Left ventricle myocardium inferior (tissue), 1 donor: ENCODE measurements at regions not wholly inside any gene's neighbourhood (a gene's known extent, or its start where the extent isn't known, plus 50 kb on each side); places are given as distances from the start of the nearest gene placed in this dataset.

Experiments
- DNase-seq: peaks from one replicate; pipeline ENCODE4 v3.0.0-alpha.2; 2020
- H3K27ac ChIP-seq: fragments of 200-600 bp; replicated peaks from 2 replicates; pipeline ENCODE4 v1.8.0; 2021
- H3K27me3 ChIP-seq: fragments of 200-600 bp; 2 replicates; pipeline ENCODE4 v1.8.0; 2021; ENCODE audit warnings: low read depth
- H3K36me3 ChIP-seq: fragments of 200-600 bp; 2 replicates; pipeline ENCODE4 v1.8.0; 2021
- H3K4me1 ChIP-seq: fragments of 200-600 bp; 2 replicates; pipeline ENCODE4 v1.8.0; 2021
- H3K4me3 ChIP-seq: fragments of 200-600 bp; 2 replicates; pipeline ENCODE4 v1.8.0; 2021; ENCODE audit warnings: mild to moderate bottlenecking, moderate library complexity
- H3K9me3 ChIP-seq: fragments of 200-600 bp; replicated peaks from 2 replicates; pipeline ENCODE4 v1.8.0; 2021
- CTCF ChIP-seq: fragments of 200-600 bp; IDR thresholded peaks from 2 replicates; pipeline ENCODE4 v1.8.0; 2021; ENCODE audit warnings: antibody characterized with exemption, mild to moderate bottlenecking, borderline replicate concordance
- intact Hi-C: fragments of 100-400 bp; cut with micrococcal nuclease; formaldehyde crosslinking; loops from one replicate; pipeline ENCODE4 v1.11.0; 2022
- donor health status: DM: no; HTN: yes; CAD: no; lungs with severe emphysema.

- no peak overlapping the region for H3K4me3 ChIP-seq
- H3K36me3 ChIP-seq: no peaks in the 10 kb centered on the region
- no peak for TF ChIP-seq CTCF
- no peaks in the 10 kb centered on the region for H3K27me3 ChIP-seq
- DNase-seq: no peak
- intact Hi-C loops: no loop called here
- peaks cover 18% of the 10 kb centered on the region for H3K4me1 ChIP-seq
- no peak overlapping the region for H3K27ac ChIP-seq
- H3K9me3 ChIP-seq: no peaks in the 10 kb centered on the region
Measured at GRCh38 chr14:50007123-50007903, 109.1 kb downstream of the VCPKMT start.

GRCh38 chr14:50008562-50008961 lies 107.8 kb downstream of the VCPKMT start:
- no peak overlapping the region for H3K27ac ChIP-seq
- no peak for DNase-seq
- intact Hi-C loops: no loop called here
- H3K4me1 ChIP-seq: peaks cover 6% of the 10 kb centered on the region
- H3K9me3 ChIP-seq: no peaks in the 10 kb centered on the region
- no peaks in the 10 kb centered on the region for H3K27me3 ChIP-seq
- no peak for TF ChIP-seq CTCF
- no peak overlapping the region for H3K4me3 ChIP-seq
- H3K36me3 ChIP-seq: no peaks in the 10 kb centered on the region

- H3K27me3 ChIP-seq: no peaks in the 10 kb centered on the region
- no peaks in the 10 kb centered on the region for H3K9me3 ChIP-seq
- no peak overlapping the region for H3K4me3 ChIP-seq
- no peak for DNase-seq
- no peak for TF ChIP-seq CTCF
- intact Hi-C loops: no loop called here
- peaks cover 2% of the 10 kb centered on the region for H3K4me1 ChIP-seq
- H3K36me3 ChIP-seq: no peaks in the 10 kb centered on the region
- no peak overlapping the region for H3K27ac ChIP-seq
Measured at GRCh38 chr14:50008974-50009373, 107.4 kb downstream of the VCPKMT start.

GRCh38 chr14:50010752-50011151 lies 105.6 kb downstream of the VCPKMT start:
- no peak for DNase-seq
- no peaks in the 10 kb centered on the region for H3K9me3 ChIP-seq
- no peak for TF ChIP-seq CTCF
- no peak overlapping the region for H3K27ac ChIP-seq
- no peaks in the 10 kb centered on the region for H3K36me3 ChIP-seq
- H3K4me3 ChIP-seq: no peak overlapping the region
- H3K4me1 ChIP-seq: no peaks in the 10 kb centered on the region
- intact Hi-C loops: no loop called here
- H3K27me3 ChIP-seq: no peaks in the 10 kb centered on the region

GRCh38 chr14:50011242-50011641 lies 105.1 kb downstream of the VCPKMT start:
- intact Hi-C loops: no loop called here
- H3K27ac ChIP-seq: no peak overlapping the region
- TF ChIP-seq CTCF: no peak
- H3K36me3 ChIP-seq: no peaks in the 10 kb centered on the region
- no peaks in the 10 kb centered on the region for H3K4me1 ChIP-seq
- DNase-seq: no peak
- no peak overlapping the region for H3K4me3 ChIP-seq
- no peaks in the 10 kb centered on the region for H3K27me3 ChIP-seq
- H3K9me3 ChIP-seq: no peaks in the 10 kb centered on the region
